Hippocampal formation (tissue), 2 donors: ENCODE measurements at regions not wholly inside any gene's neighbourhood (a gene's known extent, or its start where the extent isn't known, plus 50 kb on each side); places are given as distances from the start of the nearest gene placed in this dataset.

Experiments used
- DNase-seq, 2 donors: peaks; one replicate each; lab custom pipeline; 2025; lab: John Stamatoyannopoulos, UW

GRCh38 chr1:199333180-199333579 lies 694.3 kb upstream of the NR5A2 start:
- DNase-seq: no peak

DNA sequence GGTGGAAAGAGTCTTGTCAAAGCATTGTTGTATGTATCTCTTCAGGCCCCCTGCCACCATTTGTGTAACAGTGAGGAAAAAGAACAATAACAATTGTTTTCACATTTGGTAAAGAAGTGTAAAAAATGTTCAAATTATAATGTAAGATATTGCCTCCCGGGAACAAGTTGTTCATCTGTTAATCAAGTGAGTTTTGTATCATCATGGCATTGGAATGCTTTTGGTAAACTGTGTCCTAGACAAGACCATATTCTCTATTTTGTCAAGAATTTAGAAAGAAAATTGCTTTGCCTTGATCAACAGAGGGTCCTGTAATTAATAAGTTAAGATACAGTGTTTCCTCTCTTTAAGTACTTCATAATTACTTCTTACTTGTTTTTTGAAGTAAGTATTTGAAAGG lies 692.0 kb upstream of the NR5A2 start:
- DNase-seq: no peak

DNA sequence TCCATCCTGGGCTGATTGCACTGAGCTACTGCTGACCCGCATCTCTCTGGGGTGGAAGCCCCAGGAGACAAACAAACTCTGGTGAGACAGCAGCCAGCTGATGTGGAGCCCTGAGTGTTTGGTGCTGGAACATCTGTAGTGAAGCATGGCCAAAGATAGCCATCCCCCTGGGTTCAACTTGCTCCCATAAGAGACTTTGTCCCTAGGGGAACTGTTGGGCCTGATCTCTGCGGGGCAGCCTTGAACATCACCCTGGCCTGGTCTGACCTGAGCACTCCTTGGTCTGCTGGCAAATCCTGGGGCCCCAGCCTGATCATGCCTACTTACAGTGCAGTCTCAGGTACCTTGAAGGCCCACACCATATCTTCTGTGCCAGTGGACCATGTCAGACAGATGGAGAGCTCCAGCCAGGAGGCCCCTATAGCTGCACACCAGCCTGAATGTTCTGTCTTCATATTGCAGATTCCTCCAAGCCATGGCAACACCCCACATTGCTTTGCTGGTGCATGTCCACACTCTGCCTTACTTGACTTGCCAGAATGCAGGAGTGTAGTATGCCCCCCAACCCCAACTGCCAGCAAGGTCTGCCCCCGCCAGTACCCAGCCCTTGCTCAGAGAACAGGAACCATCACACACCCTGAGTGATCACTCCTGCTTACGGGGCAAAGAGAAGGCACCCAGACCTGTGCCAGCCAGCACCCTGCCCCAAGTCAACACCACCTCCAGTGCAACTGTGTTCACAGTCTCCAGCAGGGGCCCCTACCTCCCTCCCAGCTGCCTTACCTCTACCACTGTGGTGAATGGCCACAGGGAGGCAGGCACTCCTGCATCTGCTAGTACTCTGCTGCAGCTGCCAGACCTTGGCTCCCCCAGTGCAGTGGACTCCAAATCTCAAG lies 690.5 kb upstream of the NR5A2 start:
- DNase-seq: no peak

DNA sequence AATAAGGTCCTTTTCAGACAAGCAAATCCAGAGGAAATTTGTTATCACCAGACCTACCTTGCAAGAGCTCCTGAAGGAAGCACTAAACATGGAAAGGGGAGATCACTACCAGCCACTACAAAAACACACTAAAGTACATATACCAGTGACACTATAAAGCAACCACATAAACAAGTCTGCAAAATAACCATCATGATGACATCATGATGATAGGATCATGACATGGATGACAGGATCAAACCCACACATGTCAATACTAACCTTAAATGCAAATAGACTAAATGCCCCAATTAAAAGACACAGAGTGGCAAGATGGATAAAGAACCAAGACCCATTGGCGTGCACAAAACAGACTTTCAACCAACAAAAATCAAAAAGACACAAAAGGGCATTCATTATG lies 688.8 kb upstream of the NR5A2 start:
- DNase-seq: no peak

DNA sequence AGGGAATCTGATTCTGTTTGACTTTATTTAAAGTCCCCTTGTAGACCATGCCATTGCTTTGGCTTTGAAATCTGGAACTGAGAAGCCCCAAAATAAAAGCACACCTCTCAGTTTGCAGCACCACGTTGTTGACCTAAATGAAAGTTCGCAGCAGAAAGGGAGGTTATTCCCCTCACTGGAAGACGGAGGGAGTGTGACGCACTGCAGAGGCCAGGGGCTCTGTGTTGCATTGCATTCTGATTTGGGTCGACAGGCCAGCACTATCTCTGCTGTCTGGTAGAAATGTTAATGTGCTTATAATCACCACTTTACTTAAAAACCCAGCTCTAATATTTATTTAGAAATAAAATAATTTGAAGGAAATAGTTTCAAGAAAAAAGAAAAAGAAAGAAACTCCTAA lies 675.2 kb upstream of the NR5A2 start:
- no peak for DNase-seq

GRCh38 chr1:199353906-199354305 lies 673.6 kb upstream of the NR5A2 start:
- DNase-seq: no peak

GRCh38 chr1:199356561-199356960 lies 670.9 kb upstream of the NR5A2 start:
- DNase-seq: no peak

- no peak for DNase-seq
These were observed 669.9 kb upstream of the NR5A2 start for GRCh38 chr1:199357599-199357998.

DNA sequence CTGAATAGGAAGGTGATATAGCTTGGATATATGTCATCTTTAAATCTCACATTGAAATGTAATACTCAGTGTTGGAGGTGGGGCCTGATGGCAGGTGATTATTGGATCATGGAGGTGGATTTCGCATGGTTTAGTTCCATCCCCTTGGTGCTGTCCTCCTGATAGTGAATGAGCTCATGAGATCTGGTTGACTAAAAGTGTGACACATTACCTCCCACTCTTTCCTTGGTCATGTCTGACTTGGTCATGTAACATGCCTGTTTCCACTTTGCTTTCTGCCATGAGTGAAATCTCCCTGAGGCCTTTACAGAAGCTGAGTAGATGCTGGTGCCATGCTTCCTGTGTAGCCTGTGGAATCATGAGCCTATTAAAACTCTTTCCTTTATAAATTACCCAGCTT lies 664.5 kb upstream of the NR5A2 start:
- no peak for DNase-seq

DNA sequence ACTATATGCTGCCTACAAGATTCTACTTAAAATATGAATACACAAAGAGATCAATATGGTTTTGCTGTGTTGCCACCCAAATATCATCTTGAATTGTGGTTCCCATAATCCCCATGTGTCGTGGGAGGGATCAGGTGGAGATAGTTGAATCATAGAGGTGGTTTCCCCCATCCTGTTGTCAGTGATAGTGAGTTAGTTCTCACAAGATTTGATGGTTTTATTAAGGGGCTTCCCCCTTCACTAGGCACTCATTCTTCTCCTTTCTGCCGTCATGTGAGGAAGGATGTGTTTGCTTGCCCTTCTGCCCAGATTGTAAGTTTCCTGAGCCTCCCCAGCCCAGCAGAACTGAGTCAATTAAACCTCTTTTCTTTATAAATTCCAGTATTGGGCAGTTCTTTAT lies 654.4 kb upstream of the NR5A2 start:
- no peak for DNase-seq

- no peak for DNase-seq
These were observed 650.3 kb upstream of the NR5A2 start for GRCh38 chr1:199377211-199377610.

GRCh38 chr1:199383793-199384192 lies 643.7 kb upstream of the NR5A2 start:
- DNase-seq: no peak

DNA sequence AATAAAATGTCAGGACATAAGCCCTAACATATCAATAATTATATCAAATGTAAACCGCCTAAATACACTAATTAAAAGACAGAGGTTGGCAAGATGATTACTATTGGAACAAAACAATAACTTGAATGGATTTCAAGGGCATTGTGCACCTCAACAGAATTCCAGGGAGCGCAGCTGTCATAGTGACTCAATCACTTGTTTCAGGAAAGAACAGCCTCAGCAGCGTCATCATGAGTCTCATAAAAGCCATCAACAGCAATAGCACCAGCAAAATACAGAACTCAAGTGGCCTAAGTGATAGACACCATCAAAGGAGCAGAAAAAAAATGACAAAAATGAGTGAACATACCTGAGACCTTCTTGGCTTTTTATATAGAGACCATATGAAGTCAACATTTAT lies 632.7 kb upstream of the NR5A2 start:
- DNase-seq: no peak

GRCh38 chr1:199396456-199396855 lies 631.1 kb upstream of the NR5A2 start:
- DNase-seq: no peak

DNA sequence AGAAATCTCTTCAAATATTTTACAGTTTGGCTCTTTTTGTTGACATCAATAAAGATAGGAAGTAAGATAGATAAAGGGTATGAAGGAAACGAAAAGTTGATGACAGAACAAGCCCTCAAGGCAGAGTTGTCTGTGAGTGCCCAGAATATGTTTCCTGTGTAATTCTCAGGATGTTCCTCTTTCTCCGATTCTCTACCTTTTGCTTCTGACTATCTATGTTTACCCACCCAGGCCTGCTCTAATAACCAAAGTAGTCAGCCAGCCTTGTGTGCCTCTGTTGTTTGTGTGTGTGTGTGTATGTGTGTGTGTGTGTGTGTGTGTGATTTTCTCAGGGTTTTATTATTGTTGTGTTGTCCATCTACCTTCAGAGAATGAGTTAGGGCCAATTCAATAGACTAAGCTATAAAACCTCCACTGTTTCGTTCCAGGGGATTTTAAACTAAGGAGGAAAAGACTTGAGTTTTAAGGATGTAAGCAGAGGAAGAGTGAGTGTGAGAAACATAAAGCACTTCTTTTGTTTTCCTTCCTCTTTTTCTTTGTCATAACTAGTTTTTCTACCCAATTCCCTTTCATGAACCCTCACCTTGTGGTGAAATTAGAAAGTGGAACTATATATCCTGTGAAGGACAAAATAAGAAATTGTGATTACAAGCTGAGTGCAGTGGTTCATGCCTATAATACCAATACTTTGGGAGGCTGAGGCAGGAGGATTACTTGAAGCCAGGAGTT lies 627.4 kb upstream of the NR5A2 start:
- no peak for DNase-seq

DNA sequence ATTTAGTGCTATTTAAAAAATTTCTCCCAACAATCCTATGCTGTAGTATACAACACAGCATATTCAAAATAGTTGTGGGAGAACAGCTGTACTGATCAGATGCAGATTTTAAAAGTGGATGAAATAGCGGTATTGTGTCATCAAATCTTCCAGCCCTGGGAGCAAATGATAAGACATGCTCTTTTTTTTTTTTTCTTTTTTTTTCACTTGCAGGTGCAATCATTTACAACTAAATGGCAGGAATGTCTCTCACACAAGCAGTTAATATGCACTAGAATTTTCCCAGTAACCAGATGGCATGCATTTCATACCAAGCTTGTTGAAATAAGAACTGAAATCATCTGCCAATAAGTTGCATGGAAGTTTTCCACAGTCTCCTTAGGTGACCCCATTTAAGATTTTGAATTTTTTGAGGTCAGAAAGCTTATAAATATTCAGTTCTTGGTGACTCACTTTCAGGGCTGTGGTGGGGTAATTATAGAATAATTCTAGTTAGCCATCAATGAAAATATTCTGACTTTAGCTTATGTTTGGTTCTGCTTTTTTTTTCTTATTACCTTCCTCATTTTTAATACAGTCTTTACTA lies 623.9 kb upstream of the NR5A2 start:
- no peak for DNase-seq

GRCh38 chr1:199404191-199404590 lies 623.3 kb upstream of the NR5A2 start:
- no peak for DNase-seq

GRCh38 chr1:199404976-199405375 lies 622.5 kb upstream of the NR5A2 start:
- no peak for DNase-seq

GRCh38 chr1:199405634-199406196 lies 621.8 kb upstream of the NR5A2 start:
- DNase-seq: no peak

GRCh38 chr1:199410462-199410861 lies 617.0 kb upstream of the NR5A2 start:
- no peak for DNase-seq

- DNase-seq: no peak
These were observed 616.0 kb upstream of the NR5A2 start for GRCh38 chr1:199411506-199411905.

DNA sequence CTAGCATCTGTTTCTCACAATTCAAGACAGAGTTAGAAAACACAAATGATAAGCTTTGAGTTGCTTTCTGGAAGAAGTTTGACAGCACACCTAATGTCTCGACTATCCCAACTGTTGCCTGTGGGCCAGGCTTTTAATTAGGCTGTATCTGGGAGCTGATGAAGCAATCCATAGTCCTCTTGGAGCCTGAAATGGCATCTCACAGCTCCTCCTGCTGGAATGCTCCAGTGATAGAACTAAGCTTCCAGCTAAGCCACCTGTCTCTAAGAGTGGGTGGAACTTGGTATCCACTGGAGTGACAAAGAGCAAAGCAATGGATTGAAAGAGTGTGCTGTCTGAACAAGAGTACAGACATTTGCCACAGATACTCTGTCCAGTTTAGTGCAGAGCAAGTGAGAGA lies 605.3 kb upstream of the NR5A2 start:
- no peak for DNase-seq

DNA sequence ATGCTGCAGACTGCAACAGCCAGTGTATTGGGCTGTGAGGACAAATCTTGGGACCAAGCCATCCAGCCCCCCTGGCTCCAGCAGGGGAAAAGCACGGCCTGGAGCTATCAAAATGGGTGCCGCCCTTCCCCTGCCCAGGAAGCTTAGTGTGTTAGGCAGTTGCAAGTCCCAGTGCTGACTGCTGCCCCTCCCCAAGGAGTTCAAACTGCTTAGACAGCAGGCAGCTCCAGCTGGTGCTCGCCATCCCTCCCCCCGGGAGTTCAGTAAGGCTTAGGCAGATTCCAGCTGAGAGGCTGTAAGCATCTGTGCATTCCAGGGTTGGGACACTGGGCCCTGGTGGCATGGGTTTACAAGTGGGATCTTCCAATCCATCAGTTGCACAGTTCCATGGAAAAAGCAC lies 579.6 kb upstream of the NR5A2 start:
- no peak for DNase-seq
